ENCODE measurements at regions not wholly inside any gene's neighbourhood (a gene's known extent, or its start where the extent isn't known, plus 50 kb on each side); places are given as distances from the start of the nearest gene placed in this dataset.

DNA sequence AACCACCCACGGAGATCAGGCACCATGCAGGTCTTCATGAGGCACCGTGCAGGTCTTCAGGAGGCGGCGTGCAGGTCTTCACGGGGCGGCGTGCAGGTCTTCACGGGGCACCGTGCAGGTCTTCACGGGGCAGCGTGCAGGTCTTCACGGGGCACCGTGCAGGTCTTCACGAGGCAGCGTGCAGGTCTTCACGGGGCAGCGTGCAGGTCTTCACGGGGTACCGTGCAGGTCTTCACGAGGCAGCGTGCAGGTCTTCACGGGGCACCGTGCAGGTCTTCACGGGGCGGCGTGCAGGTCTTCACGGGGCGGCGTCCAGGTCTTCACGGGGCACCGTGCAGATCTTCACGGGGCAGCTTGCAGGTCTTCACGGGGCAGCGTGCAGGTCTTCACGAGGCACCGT, 350.4 kb upstream of the PKDCC start:
- TF ChIP-seq, protein P1, sequence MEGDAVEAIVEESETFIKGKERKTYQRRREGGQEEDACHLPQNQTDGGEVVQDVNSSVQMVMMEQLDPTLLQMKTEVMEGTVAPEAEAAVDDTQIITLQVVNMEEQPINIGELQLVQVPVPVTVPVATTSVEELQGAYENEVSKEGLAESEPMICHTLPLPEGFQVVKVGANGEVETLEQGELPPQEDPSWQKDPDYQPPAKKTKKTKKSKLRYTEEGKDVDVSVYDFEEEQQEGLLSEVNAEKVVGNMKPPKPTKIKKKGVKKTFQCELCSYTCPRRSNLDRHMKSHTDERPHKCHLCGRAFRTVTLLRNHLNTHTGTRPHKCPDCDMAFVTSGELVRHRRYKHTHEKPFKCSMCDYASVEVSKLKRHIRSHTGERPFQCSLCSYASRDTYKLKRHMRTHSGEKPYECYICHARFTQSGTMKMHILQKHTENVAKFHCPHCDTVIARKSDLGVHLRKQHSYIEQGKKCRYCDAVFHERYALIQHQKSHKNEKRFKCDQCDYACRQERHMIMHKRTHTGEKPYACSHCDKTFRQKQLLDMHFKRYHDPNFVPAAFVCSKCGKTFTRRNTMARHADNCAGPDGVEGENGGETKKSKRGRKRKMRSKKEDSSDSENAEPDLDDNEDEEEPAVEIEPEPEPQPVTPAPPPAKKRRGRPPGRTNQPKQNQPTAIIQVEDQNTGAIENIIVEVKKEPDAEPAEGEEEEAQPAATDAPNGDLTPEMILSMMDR (IDR thresholded peaks at IDR 0.05; ENCODE audit: insufficient read depth, low read length) = no peak
- TF ChIP-seq, protein P2, sequence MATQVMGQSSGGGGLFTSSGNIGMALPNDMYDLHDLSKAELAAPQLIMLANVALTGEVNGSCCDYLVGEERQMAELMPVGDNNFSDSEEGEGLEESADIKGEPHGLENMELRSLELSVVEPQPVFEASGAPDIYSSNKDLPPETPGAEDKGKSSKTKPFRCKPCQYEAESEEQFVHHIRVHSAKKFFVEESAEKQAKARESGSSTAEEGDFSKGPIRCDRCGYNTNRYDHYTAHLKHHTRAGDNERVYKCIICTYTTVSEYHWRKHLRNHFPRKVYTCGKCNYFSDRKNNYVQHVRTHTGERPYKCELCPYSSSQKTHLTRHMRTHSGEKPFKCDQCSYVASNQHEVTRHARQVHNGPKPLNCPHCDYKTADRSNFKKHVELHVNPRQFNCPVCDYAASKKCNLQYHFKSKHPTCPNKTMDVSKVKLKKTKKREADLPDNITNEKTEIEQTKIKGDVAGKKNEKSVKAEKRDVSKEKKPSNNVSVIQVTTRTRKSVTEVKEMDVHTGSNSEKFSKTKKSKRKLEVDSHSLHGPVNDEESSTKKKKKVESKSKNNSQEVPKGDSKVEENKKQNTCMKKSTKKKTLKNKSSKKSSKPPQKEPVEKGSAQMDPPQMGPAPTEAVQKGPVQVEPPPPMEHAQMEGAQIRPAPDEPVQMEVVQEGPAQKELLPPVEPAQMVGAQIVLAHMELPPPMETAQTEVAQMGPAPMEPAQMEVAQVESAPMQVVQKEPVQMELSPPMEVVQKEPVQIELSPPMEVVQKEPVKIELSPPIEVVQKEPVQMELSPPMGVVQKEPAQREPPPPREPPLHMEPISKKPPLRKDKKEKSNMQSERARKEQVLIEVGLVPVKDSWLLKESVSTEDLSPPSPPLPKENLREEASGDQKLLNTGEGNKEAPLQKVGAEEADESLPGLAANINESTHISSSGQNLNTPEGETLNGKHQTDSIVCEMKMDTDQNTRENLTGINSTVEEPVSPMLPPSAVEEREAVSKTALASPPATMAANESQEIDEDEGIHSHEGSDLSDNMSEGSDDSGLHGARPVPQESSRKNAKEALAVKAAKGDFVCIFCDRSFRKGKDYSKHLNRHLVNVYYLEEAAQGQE (IDR thresholded peaks at IDR 0.05; ENCODE audit: insufficient replicate concordance, low read depth) = no peak
- TF ChIP-seq GABPA (IDR thresholded peaks at IDR 0.05; ENCODE audit: low read depth) (no peak), POLR2AphosphoS5 (IDR thresholded peaks at IDR 0.05; ENCODE audit: low read depth) (no peak)

All from HL-60 (cell line).